NT2/D1 (cell line): ENCODE measurements at regions not wholly inside any gene's neighbourhood (a gene's known extent, or its start where the extent isn't known, plus 50 kb on each side); places are given as distances from the start of the nearest gene placed in this dataset.
A peak's percentile ranks its signal among the peaks of the same experiment; 100 is the strongest.

Source experiments
- DNase-seq: peaks from one replicate; pipeline ENCODE4 v3.0.0-alpha.2; 2011; ENCODE audit warnings: low read depth, low spot score
- H3K27me3 ChIP-seq: 2 replicates; pipeline ENCODE4 v1.6.0; 2011; ENCODE audit warnings: mild to moderate bottlenecking; ENCODE audit not compliant: insufficient read length, insufficient read depth
- H3K36me3 ChIP-seq: 2 replicates; pipeline ENCODE4 v1.6.1; 2011; ENCODE audit warnings: mild to moderate bottlenecking, low read length, mixed read lengths; ENCODE audit not compliant: insufficient read depth, insufficient read length
- H3K4me1 ChIP-seq: 2 replicates; pipeline ENCODE4 v1.5.1; 2011; ENCODE audit not compliant: insufficient read depth, insufficient read length
- H3K4me3 ChIP-seq: 2 replicates; pipeline ENCODE4 v1.5.1; 2011; ENCODE audit warnings: low read depth; ENCODE audit not compliant: insufficient read length
- H3K9ac ChIP-seq: 2 replicates; pipeline ENCODE4 v1.6.0; 2011; ENCODE audit warnings: low read depth; ENCODE audit not compliant: insufficient read length
- H3K9me3 ChIP-seq: 2 replicates; pipeline ENCODE4 v1.5.1; 2011; ENCODE audit warnings: mild to moderate bottlenecking, low read length; ENCODE audit not compliant: insufficient read depth
- SUZ12 ChIP-seq: IDR thresholded peaks from 2 replicates; pipeline ENCODE4 v1.6.1; 2011; ENCODE audit not compliant: insufficient read length, insufficient read depth; ENCODE audit errors: extremely low read depth
- YY1 ChIP-seq: IDR thresholded peaks from 2 replicates; pipeline ENCODE4 v1.6.1; 2011; ENCODE audit not compliant: insufficient read length, insufficient read depth
- ZNF274 ChIP-seq: IDR thresholded peaks from 2 replicates; pipeline ENCODE4 v1.6.1; 2011; ENCODE audit warnings: mild to moderate bottlenecking, low read depth, low read length

DNA sequence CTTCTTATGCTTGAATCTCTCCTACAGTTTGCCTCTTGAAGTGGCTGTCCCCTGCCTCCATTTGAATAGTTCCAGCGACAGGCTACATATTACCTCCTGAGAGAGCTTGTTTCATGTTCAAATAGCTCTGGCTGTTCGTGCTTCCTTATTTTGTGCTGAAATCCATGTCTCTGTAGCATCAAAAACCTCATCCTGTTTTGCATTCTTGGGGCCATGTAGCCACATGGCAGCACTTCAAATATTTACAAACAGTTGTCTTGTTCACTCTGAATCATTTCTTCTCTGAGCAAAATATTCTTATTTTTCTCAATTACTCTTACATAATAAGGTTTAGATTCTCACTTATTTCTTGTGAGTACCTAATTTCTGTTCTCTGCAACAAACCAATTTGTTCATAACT lies 1243.1 kb upstream of the NXPH2 start:
- Histone ChIP-seq H3K9me3 (no peaks in the 10 kb centered on the region), H3K4me1 (no peaks in the 10 kb centered on the region), H3K4me3 (no peak overlapping the region), H3K27me3 (no peaks in the 10 kb centered on the region), H3K9ac (no peak overlapping the region), H3K36me3 (no peaks in the 10 kb centered on the region)
- TF ChIP-seq SUZ12 = no peak
- no peak for DNase-seq

DNA sequence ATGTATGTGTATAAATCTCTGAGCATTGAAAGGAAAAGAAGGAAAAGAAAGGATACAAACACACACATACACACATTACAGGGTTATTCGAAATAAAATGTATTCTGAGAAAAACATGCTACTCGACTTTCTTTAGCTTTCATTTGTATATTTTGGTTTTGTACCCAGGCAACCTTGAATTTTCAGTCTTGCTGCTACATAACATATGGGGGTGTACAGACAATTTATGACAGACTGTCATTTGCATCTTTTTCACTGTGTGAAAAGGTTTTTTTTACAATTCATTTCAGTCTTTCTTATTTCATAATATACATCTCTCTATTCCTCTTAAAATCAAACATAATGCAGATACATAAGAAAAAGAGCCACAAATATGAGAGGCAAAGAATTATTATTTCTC lies 1238.4 kb upstream of the NXPH2 start:
- Histone ChIP-seq H3K9ac (no peak overlapping the region), H3K4me3 (no peak overlapping the region), H3K9me3 (no peaks in the 10 kb centered on the region), H3K27me3 (no peaks in the 10 kb centered on the region), H3K36me3 (no peaks in the 10 kb centered on the region), H3K4me1 (no peaks in the 10 kb centered on the region)
- TF ChIP-seq YY1 (no peak), SUZ12 (no peak)
- no peak for DNase-seq

DNA sequence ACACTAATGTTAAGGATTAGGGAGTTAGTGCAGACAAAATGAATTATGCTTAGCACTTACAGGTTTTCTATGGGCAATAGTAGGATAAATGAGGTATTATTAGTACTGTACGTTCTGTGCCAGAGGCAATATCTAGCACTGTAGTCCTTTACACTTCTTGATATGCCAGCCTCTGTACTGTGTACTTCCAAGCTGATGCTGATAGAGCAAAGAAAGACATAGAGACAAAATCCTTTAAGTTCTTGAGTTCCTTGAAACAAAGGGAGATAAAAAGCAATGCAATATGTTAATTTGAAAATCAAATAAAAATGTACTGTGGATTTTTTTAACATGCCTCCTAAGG lies 1234.0 kb upstream of the NXPH2 start:
- Histone ChIP-seq H3K9ac (no peak overlapping the region), H3K4me1 (no peaks in the 10 kb centered on the region), H3K36me3 (no peaks in the 10 kb centered on the region), H3K4me3 (no peak overlapping the region), H3K9me3 (no peaks in the 10 kb centered on the region), H3K27me3 (no peaks in the 10 kb centered on the region)
- TF ChIP-seq ZNF274 (no peak), SUZ12 (no peak), YY1 (no peak)
- DNase-seq = no peak

DNA sequence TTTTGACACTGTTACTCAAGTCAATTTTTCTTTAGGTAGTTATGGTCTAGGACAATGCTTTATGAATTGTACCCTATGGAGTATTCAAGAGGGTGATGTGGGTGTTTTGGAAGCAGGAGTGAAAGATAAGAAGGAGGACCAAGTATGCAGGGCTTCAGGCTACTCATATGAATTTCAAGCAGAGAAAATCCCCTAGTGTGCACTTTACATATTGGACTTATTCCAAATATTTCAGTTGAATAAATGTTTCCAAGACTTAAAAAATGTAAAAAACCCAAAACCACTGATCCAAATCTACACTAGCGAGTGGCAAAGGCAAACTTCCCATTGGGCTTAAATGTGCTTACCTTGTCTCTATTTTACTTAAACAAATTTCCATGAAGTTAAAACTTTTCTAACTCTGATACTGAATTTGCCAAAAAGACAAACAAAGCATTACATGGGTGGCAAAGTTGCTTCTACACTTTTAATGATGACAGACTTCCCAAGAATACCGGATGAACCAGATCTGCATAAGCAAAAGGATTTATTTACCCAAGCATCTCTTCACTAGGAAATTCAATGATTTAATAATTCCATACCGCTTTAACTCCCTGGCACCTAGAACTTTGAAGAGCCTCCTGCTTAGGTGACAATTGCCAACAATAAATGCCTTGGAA lies 1233.5 kb upstream of the NXPH2 start:
- H3K4me1 ChIP-seq = no peaks in the 10 kb centered on the region
- no peaks in the 10 kb centered on the region for H3K36me3 ChIP-seq
- no peak overlapping the region for H3K9ac ChIP-seq
- no peak for TF ChIP-seq SUZ12
- TF ChIP-seq ZNF274 = no peak
- no peak for TF ChIP-seq YY1
- H3K9me3 ChIP-seq = no peaks in the 10 kb centered on the region
- H3K4me3 ChIP-seq = no peak overlapping the region
- H3K27me3 ChIP-seq = no peaks in the 10 kb centered on the region
- DNase-seq = no peak

DNA sequence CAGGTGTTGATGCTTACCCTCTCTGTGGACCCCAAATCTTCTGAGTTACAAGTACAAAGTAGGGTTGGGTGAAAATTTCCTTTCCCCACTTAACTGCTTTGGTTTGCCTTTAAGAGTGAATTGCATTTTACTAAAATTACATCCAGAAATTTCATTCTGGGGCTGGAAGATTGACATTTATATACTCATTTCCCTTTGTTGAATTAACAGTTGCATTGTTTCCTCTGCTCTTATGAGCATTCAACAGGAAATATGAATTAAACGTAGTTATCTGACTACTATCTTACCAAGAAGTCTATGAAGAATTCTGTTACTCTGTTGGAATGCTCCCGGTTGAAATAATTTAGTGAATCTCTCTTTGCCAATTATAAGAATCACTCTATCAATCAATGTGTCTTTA lies 1231.1 kb upstream of the NXPH2 start:
- H3K9ac ChIP-seq = no peak overlapping the region
- no peaks in the 10 kb centered on the region for H3K9me3 ChIP-seq
- no peak overlapping the region for H3K4me3 ChIP-seq
- no peak for DNase-seq
- TF ChIP-seq YY1 (no peak), ZNF274 (no peak), SUZ12 (no peak)
- H3K36me3 ChIP-seq = no peaks in the 10 kb centered on the region
- no peaks in the 10 kb centered on the region for H3K4me1 ChIP-seq
- no peaks in the 10 kb centered on the region for H3K27me3 ChIP-seq

DNA sequence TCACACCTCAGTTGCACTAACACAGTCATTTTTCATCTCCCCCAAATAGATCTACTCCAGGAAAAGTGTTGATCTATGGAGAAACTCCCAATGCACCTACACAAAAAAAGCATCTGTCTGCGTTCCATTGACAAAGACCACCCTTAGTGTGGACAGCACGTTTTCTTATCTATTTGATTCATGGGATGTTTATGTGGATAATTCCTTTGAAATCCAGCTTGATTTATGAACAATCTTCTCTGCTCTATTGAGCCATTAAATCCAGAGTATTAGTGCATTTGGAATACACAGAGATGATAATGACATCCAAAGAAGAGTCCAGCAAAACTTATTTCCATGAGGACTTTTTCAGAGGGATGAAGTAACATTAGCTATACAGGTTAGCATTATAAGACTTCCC lies 1221.9 kb upstream of the NXPH2 start:
- no peaks in the 10 kb centered on the region for H3K36me3 ChIP-seq
- H3K9ac ChIP-seq = no peak overlapping the region
- no peak overlapping the region for H3K4me3 ChIP-seq
- DNase-seq = no peak
- no peaks in the 10 kb centered on the region for H3K4me1 ChIP-seq
- H3K9me3 ChIP-seq = no peaks in the 10 kb centered on the region
- TF ChIP-seq YY1 = no peak
- no peaks in the 10 kb centered on the region for H3K27me3 ChIP-seq

DNA sequence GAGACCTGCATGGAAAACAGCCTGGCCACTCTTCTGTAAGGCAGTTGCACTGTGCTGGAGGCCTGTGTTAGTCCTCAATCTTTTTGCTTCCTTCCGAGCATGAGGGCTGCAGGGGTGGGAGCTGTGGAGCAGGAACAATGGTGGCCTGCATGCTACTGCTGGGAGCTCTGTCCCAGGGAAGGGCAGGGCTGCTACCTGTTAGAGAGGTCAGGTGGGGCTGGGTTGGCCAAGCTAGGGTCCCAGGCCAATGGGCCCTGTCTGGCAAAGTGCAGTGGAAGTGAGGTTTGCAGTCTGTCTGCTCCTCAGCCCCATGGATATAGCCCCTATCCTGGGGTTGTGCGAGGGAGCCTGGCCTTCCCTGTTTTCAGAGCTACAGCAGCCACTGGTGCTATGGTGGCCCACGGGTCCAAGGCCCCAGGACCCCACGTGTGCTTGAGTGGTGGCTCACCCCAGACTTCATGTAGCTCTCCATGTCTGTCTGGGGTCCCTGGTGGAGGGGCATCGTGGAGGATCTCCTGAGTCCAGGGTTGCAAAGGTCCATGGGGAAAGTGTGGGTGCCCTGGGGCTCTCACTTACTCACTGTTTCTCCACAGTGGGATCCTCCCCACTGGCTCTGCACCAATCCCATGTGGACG lies 1212.6 kb upstream of the NXPH2 start:
- Histone ChIP-seq H3K4me3 (no peak overlapping the region), H3K27me3 (no peaks in the 10 kb centered on the region), H3K36me3 (no peaks in the 10 kb centered on the region), H3K9me3 (no peaks in the 10 kb centered on the region), H3K9ac (no peak overlapping the region), H3K4me1 (no peaks in the 10 kb centered on the region)
- TF ChIP-seq YY1 (no peak), ZNF274 (no peak), SUZ12 (no peak)
- DNase-seq = no peak

DNA sequence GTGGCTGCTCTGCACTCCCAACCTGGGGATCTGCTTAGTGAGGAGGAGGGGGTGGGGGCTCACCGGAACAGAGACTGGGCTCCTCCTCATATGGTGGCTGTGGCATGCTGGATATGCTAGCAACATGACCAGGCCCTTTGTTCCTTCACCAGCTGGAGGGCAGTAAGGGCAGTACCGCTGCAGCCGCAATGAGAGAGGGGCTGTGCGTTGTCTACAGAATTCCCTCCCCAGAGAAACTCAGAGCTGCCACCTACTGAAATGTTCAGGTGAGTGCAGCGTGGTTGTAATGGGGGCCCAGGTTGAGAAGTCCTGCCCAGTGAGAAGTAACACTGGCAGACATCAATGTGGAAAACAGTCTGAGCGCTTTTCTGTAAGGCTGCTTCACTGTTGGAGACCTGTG lies 1211.9 kb upstream of the NXPH2 start:
- TF ChIP-seq YY1 (no peak), ZNF274 (no peak), SUZ12 (no peak)
- Histone ChIP-seq H3K9me3 (no peaks in the 10 kb centered on the region), H3K36me3 (no peaks in the 10 kb centered on the region), H3K4me1 (no peaks in the 10 kb centered on the region), H3K4me3 (no peak overlapping the region), H3K27me3 (no peaks in the 10 kb centered on the region), H3K9ac (no peak overlapping the region)
- peak; percentile 13 for DNase-seq
